ENCODE measurements at regions not wholly inside any gene's neighbourhood (a gene's known extent, or its start where the extent isn't known, plus 50 kb on each side); places are given as distances from the start of the nearest gene placed in this dataset.
"Not testable (repeated sequence)": the region's sequence is repeated elsewhere in the genome, so short reads cannot be mapped to it uniquely, and the experiment has no call there.

DNA sequence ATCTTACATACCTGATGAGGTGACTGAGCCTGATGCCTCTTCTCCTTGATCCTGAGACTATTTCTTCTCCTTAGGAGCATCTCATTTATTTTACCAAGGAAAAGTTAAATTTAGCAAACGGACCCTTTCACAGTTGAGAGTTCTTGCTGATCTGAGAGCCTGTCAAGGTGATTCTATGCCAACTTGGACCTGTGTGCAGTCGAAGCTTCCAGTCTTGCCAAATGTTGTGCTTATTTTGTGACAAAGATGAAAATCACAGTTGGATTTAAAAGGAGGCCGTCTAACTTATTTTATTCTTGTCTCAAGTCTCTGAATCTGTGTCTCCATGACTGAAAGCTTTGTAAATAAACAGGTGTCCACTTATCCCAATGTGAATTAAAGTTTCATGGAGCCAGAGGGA, 296.3 kb upstream of the EPHA3 start:
- no peak for DNase-seq
- in situ Hi-C loops (cut with HindIII; ENCODE audit: low pct_ligation_motif_present, low pct_unique_long_range_greater_than_20kb, low sequenced_read_pairs): no loop called here

DNA sequence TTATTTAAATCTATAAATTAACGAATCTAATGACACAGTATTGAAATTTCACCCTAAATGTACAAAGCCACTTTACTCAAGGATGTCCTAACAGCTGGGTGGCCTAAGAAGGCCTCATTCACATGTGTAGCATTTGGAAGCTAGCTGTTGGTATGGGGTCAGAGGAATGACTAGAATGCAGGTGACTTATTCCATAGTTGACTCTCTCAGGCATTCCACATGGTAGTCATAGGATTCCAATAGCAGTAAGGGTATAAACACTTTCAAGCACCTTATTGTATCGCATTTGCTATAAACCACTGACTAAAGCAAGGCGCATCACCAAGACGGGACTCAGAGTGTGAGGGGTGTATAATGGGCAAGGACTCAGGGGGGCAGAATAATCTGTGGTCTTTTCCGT, 294.8 kb upstream of the EPHA3 start:
- DNase-seq: no peak
- in situ Hi-C loops (cut with HindIII; ENCODE audit: low pct_ligation_motif_present, low pct_unique_long_range_greater_than_20kb, low sequenced_read_pairs): no loop called here

DNA sequence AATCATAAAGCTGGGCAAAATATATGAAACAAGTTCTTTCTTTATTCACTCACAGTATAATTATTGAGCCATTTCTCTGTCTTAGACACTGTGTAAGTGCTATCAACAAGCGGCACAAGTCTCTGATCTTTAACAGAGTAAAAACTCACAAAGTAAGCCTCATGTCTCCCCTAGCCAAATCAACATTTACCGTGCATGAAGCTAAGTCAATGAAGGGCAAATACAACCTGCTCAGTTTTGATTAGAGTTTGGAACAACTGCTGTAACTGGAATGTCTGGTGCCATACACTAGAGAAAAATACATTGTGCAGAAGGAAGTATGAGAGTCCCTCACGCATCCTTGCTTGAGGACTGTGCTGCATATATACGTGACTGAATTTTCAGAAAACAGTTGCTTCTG, 291.0 kb upstream of the EPHA3 start:
- no peak for DNase-seq
- in situ Hi-C loops (cut with HindIII; ENCODE audit: low pct_ligation_motif_present, low pct_unique_long_range_greater_than_20kb, low sequenced_read_pairs): no loop called here

DNA sequence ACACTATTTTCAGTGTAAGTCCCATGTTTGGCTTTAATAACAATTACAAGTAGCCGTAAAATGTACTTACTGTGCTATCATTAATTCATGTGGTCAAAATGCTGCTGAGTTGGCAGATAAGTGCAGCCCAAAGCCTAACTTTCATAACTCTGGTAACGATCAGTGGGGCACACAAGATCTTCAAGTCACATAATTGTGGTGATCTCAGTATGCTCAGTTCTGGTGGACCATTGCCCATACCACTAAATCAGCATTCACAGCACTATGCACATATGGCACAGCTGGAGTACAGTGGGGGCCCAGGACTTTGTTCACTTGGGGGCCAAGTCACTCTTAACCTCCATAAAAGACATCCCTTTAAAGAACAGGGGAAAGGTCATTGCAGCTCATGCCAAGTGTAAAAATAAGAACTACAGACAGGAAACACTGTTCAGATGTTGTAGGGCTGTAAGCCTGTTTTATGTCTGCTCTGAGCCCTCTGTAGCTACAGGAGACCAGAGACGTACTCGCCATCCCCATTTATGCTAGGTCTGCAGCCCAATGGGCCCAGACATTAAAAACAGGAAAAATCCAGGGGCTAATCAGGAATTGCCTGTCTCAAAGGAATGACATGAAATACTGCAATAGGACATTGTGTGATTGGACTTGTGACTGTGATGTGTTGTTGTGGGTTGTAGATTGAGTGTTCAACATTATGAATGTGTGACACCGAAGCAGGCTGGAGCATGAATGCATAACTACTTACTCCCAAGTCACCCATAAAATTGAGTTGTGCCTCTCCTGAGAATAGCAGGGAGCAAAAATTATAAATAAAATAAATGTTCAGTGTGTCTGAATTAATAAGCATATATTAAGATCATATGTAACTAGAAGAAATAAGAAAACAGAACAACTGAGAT, 282.5 kb upstream of the EPHA3 start:
- no peak for DNase-seq

DNA sequence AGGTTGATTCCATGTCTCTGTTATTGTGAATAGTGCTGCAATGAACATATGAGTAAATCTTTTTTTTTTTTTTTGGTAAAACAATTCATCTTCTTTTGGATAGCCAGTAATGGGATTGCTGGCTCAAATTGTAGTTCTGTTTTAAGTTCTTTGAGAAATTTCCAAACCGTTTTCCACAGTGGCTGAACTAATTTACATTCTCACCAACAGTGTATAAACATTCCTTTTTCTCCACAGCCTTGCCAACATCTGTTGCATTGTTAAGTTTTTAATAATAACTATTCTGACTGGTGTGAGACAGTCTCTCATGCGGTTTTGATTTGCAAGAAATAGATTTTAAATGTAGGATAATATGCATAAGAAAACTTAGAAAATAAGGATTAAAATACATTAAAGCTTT, 279.0 kb upstream of the EPHA3 start:
- in situ Hi-C loops (cut with HindIII; ENCODE audit: low pct_ligation_motif_present, low pct_unique_long_range_greater_than_20kb, low sequenced_read_pairs): no loop called here
- no peak for DNase-seq

More for the DNA sequence above, 282.5 kb upstream of the EPHA3 start:
- in situ Hi-C loops (cut with HindIII; ENCODE audit: low pct_ligation_motif_present, low pct_unique_long_range_greater_than_20kb, low sequenced_read_pairs): no loop called here

DNA sequence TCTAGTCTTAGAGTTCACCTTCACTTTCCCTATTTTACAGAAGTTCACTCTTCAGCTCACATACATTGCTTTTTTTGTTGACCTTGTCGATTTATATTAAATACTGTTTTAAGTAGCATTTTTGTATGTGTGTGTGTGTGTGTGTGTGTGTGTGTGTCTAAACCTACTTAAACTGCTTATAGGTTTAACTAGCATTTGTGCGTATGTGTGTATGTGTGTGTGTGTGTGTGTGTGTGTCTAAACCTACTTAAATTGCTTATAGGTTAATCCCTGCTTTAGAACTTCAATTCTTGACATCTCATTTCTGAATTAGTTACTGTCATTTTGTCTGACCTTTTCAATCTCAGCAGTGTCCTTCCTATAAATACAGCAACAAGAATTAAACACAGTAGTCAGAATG, 254.8 kb upstream of the EPHA3 start:
- in situ Hi-C loops (cut with HindIII; ENCODE audit: low pct_ligation_motif_present, low pct_unique_long_range_greater_than_20kb, low sequenced_read_pairs): no loop called here
- no peak for DNase-seq

DNA sequence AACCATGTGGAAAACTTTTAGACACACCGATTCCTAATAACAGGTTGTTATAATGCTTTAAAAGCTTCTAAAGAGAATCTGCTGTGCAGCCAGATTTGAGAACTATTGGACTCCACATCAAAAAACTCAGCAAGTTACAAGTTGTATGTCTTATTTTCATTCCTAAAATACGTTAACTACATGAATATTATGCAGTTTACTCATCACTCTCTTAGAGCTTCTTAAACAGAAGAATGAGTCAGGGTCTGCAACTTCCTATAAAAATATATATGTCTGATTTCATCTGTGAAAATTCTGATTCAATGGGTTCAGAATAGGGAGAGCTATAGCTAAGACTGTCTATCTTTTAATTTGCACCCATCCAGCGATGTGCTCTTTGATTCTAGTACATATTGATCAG, 244.2 kb upstream of the EPHA3 start:
- in situ Hi-C loops (cut with HindIII; ENCODE audit: low pct_ligation_motif_present, low pct_unique_long_range_greater_than_20kb, low sequenced_read_pairs): no loop called here
- no peak for DNase-seq

DNA sequence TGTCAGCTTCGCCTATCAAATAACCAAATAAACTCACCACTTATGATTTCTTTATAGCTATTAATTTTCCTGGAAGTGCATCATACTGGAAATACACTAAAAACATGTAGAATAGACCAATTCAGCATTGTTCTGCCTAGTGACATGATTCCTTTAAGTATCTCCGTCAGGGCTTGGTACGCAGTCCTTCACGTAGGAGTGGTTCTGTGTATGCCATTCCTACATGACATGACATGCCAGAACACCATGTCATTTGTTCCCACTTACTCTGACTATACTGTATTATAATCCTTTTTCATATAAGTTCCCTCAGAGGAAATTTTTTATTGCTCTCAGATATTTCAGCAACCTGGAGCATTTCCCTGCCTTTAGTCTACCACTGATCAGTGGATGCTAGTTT, 230.7 kb upstream of the EPHA3 start:
- in situ Hi-C loops (cut with HindIII; ENCODE audit: low pct_ligation_motif_present, low pct_unique_long_range_greater_than_20kb, low sequenced_read_pairs): no loop called here

DNA sequence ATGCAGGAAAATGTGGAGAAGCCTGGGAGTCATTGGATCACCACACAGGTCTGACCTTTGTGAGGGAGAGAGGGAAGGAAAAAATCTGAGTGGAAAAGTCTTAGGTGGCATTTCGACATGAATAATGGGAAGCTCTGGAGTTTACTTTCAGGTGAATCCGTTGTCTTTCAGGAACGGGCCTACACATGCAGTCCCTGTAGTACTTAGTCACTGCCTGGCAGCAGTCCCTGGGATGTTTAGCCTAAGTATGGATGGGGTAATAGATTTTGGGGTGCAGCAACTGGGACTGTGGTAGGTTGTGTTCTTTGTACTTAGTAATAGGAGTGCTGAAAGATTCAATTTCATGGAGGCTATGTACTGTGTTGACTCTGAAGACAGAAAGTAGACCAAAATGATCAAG, 227.5 kb upstream of the EPHA3 start:
- in situ Hi-C loops (cut with HindIII; ENCODE audit: low pct_ligation_motif_present, low pct_unique_long_range_greater_than_20kb, low sequenced_read_pairs): no loop called here
- DNase-seq: no peak

More for the DNA sequence above, 230.7 kb upstream of the EPHA3 start:
- DNase-seq: no peak

DNA sequence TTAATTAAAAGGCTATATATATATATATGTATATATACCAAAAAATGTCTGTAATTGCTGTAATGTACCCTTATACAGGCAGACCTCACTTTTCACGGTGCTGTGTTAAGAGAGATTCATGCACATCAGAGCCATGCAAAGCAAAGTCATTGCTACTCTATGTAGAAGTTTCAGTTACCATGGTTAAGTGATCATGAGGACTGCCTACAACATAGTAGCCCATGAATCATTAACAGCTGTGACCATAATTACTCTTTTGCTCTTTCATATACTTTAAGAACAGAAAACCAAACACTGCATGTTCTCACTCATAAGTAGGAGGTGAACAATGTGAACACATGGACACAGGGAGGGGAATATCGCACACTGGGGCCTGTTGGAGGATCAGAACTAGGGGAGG, 225.3 kb upstream of the EPHA3 start:
- DNase-seq: no peak
- in situ Hi-C loops (cut with HindIII; ENCODE audit: low pct_ligation_motif_present, low pct_unique_long_range_greater_than_20kb, low sequenced_read_pairs): no loop called here

DNA sequence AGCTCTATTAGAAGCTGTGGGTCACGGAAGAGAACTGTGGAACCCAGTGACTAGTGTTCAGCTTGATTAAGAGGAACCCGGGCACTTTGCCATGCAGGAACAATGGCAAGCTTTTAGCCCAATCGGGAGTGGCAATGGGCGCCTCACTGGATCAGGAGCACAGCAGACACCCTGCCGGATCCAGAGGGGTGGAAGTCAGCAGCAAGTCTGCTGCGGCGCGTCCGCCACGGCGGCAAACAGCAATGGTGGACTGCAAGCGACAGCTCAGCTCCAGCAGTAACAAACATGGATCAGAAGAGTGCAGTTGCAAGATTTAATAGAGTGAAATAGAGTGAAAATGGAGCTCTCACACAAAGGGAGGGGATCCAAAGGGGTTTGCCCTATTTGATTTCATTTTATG, 220.8 kb upstream of the EPHA3 start:
- in situ Hi-C loops (cut with HindIII; ENCODE audit: low pct_ligation_motif_present, low pct_unique_long_range_greater_than_20kb, low sequenced_read_pairs); DNase-seq: not testable (repeated sequence)

DNA sequence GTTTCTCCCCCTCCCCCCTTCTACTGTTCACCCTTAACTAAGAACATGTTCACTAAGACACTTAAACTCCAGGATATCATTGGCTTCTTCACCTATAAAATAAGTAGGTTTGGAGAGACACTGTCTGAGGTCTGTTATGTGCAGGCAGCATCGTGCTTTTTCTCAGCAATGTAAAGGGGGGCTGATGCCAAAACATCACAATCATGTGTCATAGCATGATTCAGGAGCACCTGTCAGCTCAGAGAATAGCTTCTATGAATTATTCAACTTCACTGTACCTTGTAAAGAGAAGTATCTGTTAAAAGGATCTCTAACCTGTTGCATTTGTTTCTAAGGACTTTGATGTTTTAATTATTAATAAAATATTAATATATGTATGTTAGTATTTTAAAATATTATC, 211.4 kb upstream of the EPHA3 start:
- DNase-seq: no peak
- in situ Hi-C loops (cut with HindIII; ENCODE audit: low pct_ligation_motif_present, low pct_unique_long_range_greater_than_20kb, low sequenced_read_pairs): no loop called here

DNA sequence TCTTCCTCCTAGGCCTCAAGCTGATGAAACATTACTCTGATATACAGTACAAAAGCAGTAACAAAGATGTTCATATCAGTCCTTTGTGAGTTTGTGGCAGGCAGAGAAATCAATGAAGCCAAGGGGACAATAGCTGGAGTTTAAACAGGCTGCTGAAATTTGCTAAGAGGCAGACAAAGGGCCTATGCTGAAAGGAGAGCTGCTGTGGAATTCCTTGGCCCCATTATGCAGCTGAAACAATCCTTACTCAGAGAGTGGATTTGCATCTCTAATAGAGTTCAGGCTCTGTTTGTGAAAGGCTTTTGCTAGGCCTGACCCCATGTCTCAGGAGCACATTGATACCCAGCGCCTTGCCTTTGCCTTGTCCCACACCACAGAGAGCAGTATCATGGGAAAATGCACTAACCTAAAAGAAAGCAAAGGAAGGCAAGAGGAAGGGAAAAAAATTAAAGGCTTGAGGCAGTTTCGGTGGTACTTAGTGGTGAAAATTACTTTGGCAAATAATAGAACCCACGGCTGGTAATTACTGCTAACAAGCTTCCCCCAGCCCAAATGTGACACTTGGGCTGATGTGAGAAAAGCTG, 195.0 kb upstream of the EPHA3 start:
- in situ Hi-C loops (cut with HindIII; ENCODE audit: low pct_ligation_motif_present, low pct_unique_long_range_greater_than_20kb, low sequenced_read_pairs): no loop called here

DNA sequence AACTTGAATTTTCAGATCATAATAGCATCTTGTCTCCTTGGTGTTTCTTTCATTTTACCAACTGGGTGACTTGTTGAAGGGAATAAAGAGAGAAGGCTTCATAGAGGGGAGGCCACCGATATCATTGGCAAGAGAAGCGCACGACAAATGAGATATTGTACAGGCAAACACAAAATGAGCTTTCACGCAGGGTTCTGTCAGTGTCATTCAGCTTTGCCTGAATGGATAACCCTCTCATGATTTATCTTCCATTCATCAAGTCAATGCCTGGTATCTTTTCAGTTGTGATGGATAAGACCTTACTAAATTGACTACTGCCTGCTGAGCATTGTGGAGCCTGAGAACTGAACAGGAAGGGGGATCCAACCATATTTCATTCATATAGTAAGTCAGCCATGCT, 188.6 kb upstream of the EPHA3 start:
- DNase-seq: no peak

More for the DNA sequence above, 195.0 kb upstream of the EPHA3 start:
- DNase-seq: no peak

DNA sequence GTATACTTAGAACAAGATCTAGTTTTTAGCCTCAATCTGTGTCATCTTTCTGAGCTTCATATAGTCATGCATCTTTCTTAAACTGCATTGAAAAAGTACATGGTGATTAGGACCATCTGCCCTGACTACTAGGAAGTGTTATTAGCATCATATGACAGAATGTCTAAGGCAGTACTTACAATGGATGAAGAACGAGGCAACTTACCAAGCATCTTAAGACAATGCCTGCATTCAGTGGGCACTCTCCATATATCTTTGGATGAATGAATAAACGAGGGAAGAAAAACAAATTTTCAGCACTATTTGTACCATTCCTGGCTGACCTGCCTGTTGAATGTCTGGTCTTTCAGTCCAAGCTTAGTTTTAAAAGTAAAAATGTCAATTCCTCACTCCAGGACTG, 185.4 kb upstream of the EPHA3 start:
- in situ Hi-C loops (cut with HindIII; ENCODE audit: low pct_ligation_motif_present, low pct_unique_long_range_greater_than_20kb, low sequenced_read_pairs): no loop called here
- DNase-seq: no peak

More for the DNA sequence above, 188.6 kb upstream of the EPHA3 start:
- in situ Hi-C loops (cut with HindIII; ENCODE audit: low pct_ligation_motif_present, low pct_unique_long_range_greater_than_20kb, low sequenced_read_pairs): no loop called here

DNA sequence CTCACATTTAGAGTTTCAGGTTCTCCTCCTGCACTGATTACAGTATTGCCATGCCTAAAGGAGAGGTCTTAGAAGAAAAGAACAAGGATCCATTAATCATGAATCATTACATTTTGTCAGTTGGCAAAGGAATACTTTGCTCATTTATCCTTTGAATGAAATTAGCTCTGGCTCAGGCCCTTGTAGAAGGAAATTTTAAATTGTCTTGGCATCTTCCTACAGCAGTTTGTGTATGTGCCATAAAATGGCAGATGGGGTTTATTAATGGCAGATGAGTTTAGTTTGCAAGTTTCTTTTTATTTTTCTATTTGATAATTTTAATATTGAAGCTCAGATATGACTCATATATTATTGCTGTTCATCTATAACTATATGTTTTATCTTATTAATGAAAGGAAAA, 181.2 kb upstream of the EPHA3 start:
- in situ Hi-C loops (cut with HindIII; ENCODE audit: low pct_ligation_motif_present, low pct_unique_long_range_greater_than_20kb, low sequenced_read_pairs): no loop called here
- no peak for DNase-seq

DNA sequence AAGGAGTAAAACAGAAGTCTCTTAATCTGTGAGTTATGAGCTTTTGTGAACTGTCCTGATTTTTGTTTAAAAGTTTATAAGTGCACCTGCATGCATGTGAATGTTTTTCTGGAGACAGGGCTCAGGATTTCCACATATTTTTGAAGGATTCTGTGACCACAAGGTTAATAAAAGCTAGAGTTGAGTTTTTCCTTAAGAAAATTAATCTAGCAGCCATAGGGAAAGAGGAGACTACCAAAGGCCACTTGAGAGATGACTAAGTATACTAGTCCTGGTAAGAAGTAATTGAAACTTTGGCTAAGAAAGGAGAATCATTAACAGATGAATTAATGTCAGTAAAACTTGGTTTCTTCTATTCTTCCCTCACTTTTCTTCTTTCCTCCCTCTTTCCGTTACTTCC, 176.8 kb upstream of the EPHA3 start:
- in situ Hi-C loops (cut with HindIII; ENCODE audit: low pct_ligation_motif_present, low pct_unique_long_range_greater_than_20kb, low sequenced_read_pairs): no loop called here
- no peak for DNase-seq

DNA sequence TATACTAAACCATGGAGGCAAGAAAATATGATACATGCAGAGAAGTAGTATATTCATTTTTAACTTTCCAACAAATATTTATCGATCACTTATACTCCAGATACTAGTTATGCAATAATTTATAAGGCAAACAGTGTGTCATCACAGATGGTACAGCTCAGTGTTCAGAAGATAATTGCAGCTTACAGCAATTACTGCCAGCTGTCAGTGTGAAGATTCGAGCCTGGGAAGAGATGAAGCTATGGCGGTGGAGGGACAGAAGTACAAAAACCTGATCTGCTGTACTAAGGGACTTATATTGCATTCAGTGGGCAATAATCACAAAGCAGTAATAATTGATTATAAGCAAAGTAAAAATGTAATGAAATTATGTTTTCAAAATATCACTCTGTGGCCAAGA, 170.6 kb upstream of the EPHA3 start:
- in situ Hi-C loops (cut with HindIII; ENCODE audit: low pct_ligation_motif_present, low pct_unique_long_range_greater_than_20kb, low sequenced_read_pairs): no loop called here
- no peak for DNase-seq

DNA sequence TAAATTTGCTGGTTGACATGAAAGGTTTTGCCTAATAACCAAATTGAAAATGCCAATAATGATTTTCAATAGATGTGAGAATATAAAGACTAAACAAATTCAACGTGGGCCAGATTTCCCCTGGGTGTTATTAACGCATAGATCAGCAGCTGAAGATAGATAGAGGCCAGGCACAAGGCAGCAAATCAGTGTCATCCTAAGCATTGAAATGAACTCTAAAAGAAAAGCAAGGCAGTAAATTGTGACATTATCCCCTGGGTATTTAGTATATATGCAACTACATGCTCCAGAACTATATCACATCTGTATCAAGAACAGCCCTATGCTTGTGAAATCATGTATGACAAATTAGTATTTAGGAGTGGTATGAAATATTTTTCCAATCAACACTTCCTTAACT, 167.1 kb upstream of the EPHA3 start:
- DNase-seq: no peak
- in situ Hi-C loops (cut with HindIII; ENCODE audit: low pct_ligation_motif_present, low pct_unique_long_range_greater_than_20kb, low sequenced_read_pairs): no loop called here

DNA sequence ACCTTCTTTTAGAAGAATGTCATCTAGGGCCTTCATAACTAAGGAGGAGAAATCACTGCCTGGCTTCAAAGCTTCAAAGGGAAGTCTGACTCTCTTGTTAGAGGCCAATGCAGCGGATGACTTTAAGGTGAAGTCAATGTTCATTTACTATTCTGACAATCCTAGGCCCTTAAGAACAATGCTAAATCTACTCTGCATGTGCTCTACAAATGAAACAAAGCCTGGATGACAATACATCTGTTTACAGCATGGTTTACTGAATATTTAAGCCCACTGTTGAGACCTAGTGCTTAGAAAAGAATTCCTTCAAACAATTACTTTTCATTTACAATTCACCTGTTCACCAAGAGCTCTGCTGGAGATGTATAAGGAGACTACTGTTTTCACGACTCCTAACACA, 160.4 kb upstream of the EPHA3 start:
- no peak for DNase-seq

More for the DNA sequence above, 160.4 kb upstream of the EPHA3 start:
- in situ Hi-C loops (cut with HindIII; ENCODE audit: low pct_ligation_motif_present, low pct_unique_long_range_greater_than_20kb, low sequenced_read_pairs): no loop called here
